ENCODE measurements at regions not wholly inside any gene's neighbourhood (a gene's known extent, or its start where the extent isn't known, plus 50 kb on each side); places are given as distances from the start of the nearest gene placed in this dataset.

GRCh38 chr3:5270666-5271371 is 83.3 kb downstream of the EDEM1 start:
- DNase-seq = no peak

GRCh38 chr3:5271372-5271683 is 83.8 kb downstream of the EDEM1 start:
- no peak for DNase-seq

GRCh38 chr3:5272387-5272786 is 84.9 kb downstream of the EDEM1 start:
- DNase-seq = no peak

GRCh38 chr3:5274091-5274490 is 86.6 kb downstream of the EDEM1 start:
- DNase-seq = no peak

GRCh38 chr3:5275529-5275928 is 88.0 kb downstream of the EDEM1 start:
- no peak for DNase-seq

- no peak for DNase-seq
These were observed 89.4 kb downstream of the EDEM1 start for GRCh38 chr3:5276934-5277333.

- DNase-seq = no peak
These were observed 90.2 kb downstream of the EDEM1 start for GRCh38 chr3:5277612-5278236.

- no peak for DNase-seq
These were observed 91.2 kb downstream of the EDEM1 start for GRCh38 chr3:5278666-5279065.

- DNase-seq = no peak
These were observed 95.2 kb downstream of the EDEM1 start for GRCh38 chr3:5282703-5283102.

GRCh38 chr3:5285439-5285838 is 97.9 kb downstream of the EDEM1 start:
- no peak for DNase-seq

- no peak for DNase-seq
These were observed 103.4 kb downstream of the EDEM1 start for GRCh38 chr3:5290915-5291314.

GRCh38 chr3:5292512-5292911 is 105.0 kb downstream of the EDEM1 start:
- no peak for DNase-seq

- DNase-seq = no peak
These were observed 105.7 kb downstream of the EDEM1 start for GRCh38 chr3:5293207-5293606.

GRCh38 chr3:5294356-5294755 is 106.8 kb downstream of the EDEM1 start:
- DNase-seq = no peak

GRCh38 chr3:5295191-5295690 is 107.7 kb downstream of the EDEM1 start:
- no peak for DNase-seq

GRCh38 chr3:5296362-5296761 is 108.9 kb downstream of the EDEM1 start:
- DNase-seq = no peak

- DNase-seq = no peak
These were observed 110.4 kb downstream of the EDEM1 start for GRCh38 chr3:5297895-5298294.

GRCh38 chr3:5298453-5298852 is 110.9 kb downstream of the EDEM1 start:
- DNase-seq = no peak

GRCh38 chr3:5299161-5299560 is 111.7 kb downstream of the EDEM1 start:
- no peak for DNase-seq

GRCh38 chr3:5300638-5301037 is 113.1 kb downstream of the EDEM1 start:
- DNase-seq = no peak

GRCh38 chr3:5301651-5302297 is 114.3 kb downstream of the EDEM1 start:
- DNase-seq = no peak

- no peak for DNase-seq
These were observed 115.2 kb downstream of the EDEM1 start for GRCh38 chr3:5302661-5303060.

GRCh38 chr3:5304188-5304587 is 116.7 kb downstream of the EDEM1 start:
- DNase-seq = no peak
